GM12878 (cell line): ENCODE measurements at regions not wholly inside any gene's neighbourhood (a gene's known extent, or its start where the extent isn't known, plus 50 kb on each side); places are given as distances from the start of the nearest gene placed in this dataset.

Experiments used
- CEBPB ChIP-seq, 2 experiments: fragments of 150-350 bp in 1 of 2; IDR thresholded peaks; 2 replicates each; pipeline ENCODE4 v1.6.1; 2012 to 2014; ENCODE audit warnings: low read depth in 2 of 2, low read length in 2 of 2, borderline replicate concordance in 1 of 2, inconsistent platforms in 1 of 2
- CHD4 ChIP-seq: fragments of 200-600 bp; sonication (generic); IDR thresholded peaks from 2 replicates; pipeline ENCODE4 v1.6.1; 2016; ENCODE audit warnings: mild to moderate bottlenecking
- CREB1 ChIP-seq: IDR thresholded peaks from 2 replicates; pipeline ENCODE4 v1.6.1; 2012; ENCODE audit warnings: low read depth, mild to moderate bottlenecking, inconsistent platforms
- CREM ChIP-seq: IDR thresholded peaks from 2 replicates; pipeline ENCODE4 v1.6.1; 2014; ENCODE audit warnings: antibody characterized with exemption, low read depth
- ELK1 ChIP-seq: IDR thresholded peaks from 2 replicates; pipeline ENCODE4 v1.6.1; 2012; ENCODE audit warnings: low read depth, low read length, improper control_type of control experiment
- EP300 ChIP-seq, 2 experiments: fragments of 150-350 bp in 1 of 2; IDR thresholded peaks; 2 replicates each; pipeline ENCODE4 v1.6.1; 2011 to 2012; ENCODE audit warnings: low read depth in 2 of 2, low read length in 2 of 2, borderline replicate concordance in 1 of 2, improper control_type of control experiment in 1 of 2, inconsistent platforms in 1 of 2; ENCODE audit not compliant: control insufficient read depth in 1 of 2
- ETV6 ChIP-seq, 2 experiments: fragments of 450-650 bp in 1 of 2; IDR thresholded peaks in 1 of 2; conservative IDR thresholded peaks in 1 of 2; 2 replicates each; pipeline ENCODE4 v1.6.1; 2014; ENCODE audit warnings: antibody characterized with exemption in 1 of 2, borderline replicate concordance in 1 of 2, low read depth in 1 of 2, mild to moderate bottlenecking in 1 of 2, moderate library complexity in 1 of 2
- HCFC1 ChIP-seq: fragments of 150-350 bp; IDR thresholded peaks from 2 replicates; pipeline ENCODE4 v1.6.1; 2014; ENCODE audit warnings: low read length
- HDGF ChIP-seq: fragments of 450-650 bp; IDR thresholded peaks from 2 replicates; pipeline ENCODE4 v1.6.1; 2016; ENCODE audit warnings: antibody characterized with exemption
- HSF1 ChIP-seq: fragments of 150-350 bp; IDR thresholded peaks from 2 replicates; pipeline ENCODE4 v1.6.1; 2014; ENCODE audit warnings: mild to moderate bottlenecking, low read depth, low read length
- IKZF2 ChIP-seq, 2 experiments: fragments of 450-650 bp; IDR thresholded peaks; 2 replicates each; pipeline ENCODE4 v1.6.1; 2017; ENCODE audit warnings: mild to moderate bottlenecking in 2 of 2, moderate library complexity in 2 of 2
- IRF4 ChIP-seq: IDR thresholded peaks from 2 replicates; pipeline ENCODE4 v1.6.1; 2011; ENCODE audit warnings: low read depth, low read length
- IRF5 ChIP-seq: fragments of 450-650 bp; IDR thresholded peaks from 2 replicates; pipeline ENCODE4 v1.6.1; 2017; ENCODE audit warnings: borderline replicate concordance
- JUNB ChIP-seq: IDR thresholded peaks from 2 replicates; pipeline ENCODE4 v1.6.1; 2016; ENCODE audit warnings: antibody characterized with exemption, mild to moderate bottlenecking
- LARP7 ChIP-seq: fragments of 450-650 bp; IDR thresholded peaks from 2 replicates; pipeline ENCODE4 v1.6.1; 2017; ENCODE audit warnings: mild to moderate bottlenecking
- MYB ChIP-seq: fragments of 150-350 bp; IDR thresholded peaks from 2 replicates; pipeline ENCODE4 v1.6.1; 2014; ENCODE audit warnings: mild to moderate bottlenecking, low read depth, low read length, borderline replicate concordance
- NFIC ChIP-seq: IDR thresholded peaks from 2 replicates; pipeline ENCODE4 v1.6.1; 2012; ENCODE audit warnings: low read depth, mild to moderate bottlenecking, inconsistent platforms, low read length, moderate library complexity
- POLR2AphosphoS2 ChIP-seq: IDR thresholded peaks from 2 replicates; pipeline ENCODE4 v1.6.1; 2011; ENCODE audit warnings: low read depth, mild to moderate bottlenecking, low read length, improper control_type of control experiment, moderate library complexity
- POU2F2 ChIP-seq: IDR thresholded peaks from 3 replicates; pipeline ENCODE4 v1.6.1; 2011; ENCODE audit warnings: low read depth, mild to moderate bottlenecking, low read length, borderline replicate concordance
- RAD51 ChIP-seq: fragments of 450-650 bp; IDR thresholded peaks from 2 replicates; pipeline ENCODE4 v1.6.1; 2016; ENCODE audit warnings: moderate library complexity, mild to moderate bottlenecking, inconsistent platforms
- RB1 ChIP-seq: fragments of 450-650 bp; formaldehyde crosslinking; IDR thresholded peaks from 2 replicates; pipeline ENCODE4 v1.6.1; 2017; ENCODE audit warnings: mild to moderate bottlenecking, borderline replicate concordance
- RUNX3 ChIP-seq: IDR thresholded peaks from 2 replicates; pipeline ENCODE4 v1.6.1; 2012; ENCODE audit warnings: low read length, inconsistent platforms
- SPI1 ChIP-seq: IDR thresholded peaks from 2 replicates; pipeline ENCODE4 v1.6.1; 2011; ENCODE audit warnings: low read depth, mild to moderate bottlenecking, low read length, moderate library complexity, borderline replicate concordance; ENCODE audit not compliant: insufficient read depth
- SUPT20H ChIP-seq: IDR thresholded peaks from 2 replicates; pipeline ENCODE4 v1.6.1; 2011; ENCODE audit warnings: low read depth, mild to moderate bottlenecking, low read length, moderate library complexity, borderline replicate concordance; ENCODE audit not compliant: control insufficient read depth
- TARDBP ChIP-seq: IDR thresholded peaks from 2 replicates; pipeline ENCODE4 v1.6.1; 2016; ENCODE audit warnings: borderline replicate concordance
- TF ChIP-seq, protein P1 (sequence below): fragments of 450-650 bp; IDR thresholded peaks from 2 replicates; pipeline ENCODE4 v1.6.1; 2016; ENCODE audit warnings: mild to moderate bottlenecking
- TF ChIP-seq, protein P2 (sequence below): IDR thresholded peaks from 2 replicates; pipeline ENCODE4 v1.6.1; 2011; ENCODE audit warnings: mild to moderate bottlenecking, low read depth, low read length, moderate library complexity; ENCODE audit not compliant: insufficient replicate concordance

GRCh38 chr7:17492437-17492836 lies 194.0 kb downstream of the AHR start (continued):
- TF ChIP-seq SPI1 (no peak), IKZF2 (IDR thresholded peaks at IDR 0.05) (peak; percentile 74 to 81; a peak in 2 of 4 replicates), MYB (no peak), POU2F2 (no peak), TARDBP (no peak), EP300 (IDR thresholded peaks at IDR 0.05; ENCODE audit: borderline replicate concordance in 1 of 2, control insufficient read depth in 1 of 2, low read depth in 2 of 2, low read length in 2 of 2) (peak; percentile 77 to 95), ETV6 (conservative IDR thresholded peaks at IDR 0.05 in 1 of 2, IDR thresholded peaks at IDR 0.05 in 1 of 2; ENCODE audit: borderline replicate concordance in 1 of 2, low read depth in 1 of 2) (0 out of 4 replicates have a peak, but pooled peaks of 1 of the 2 experiments have one; percentile 17), ELK1 (no peak), IRF5 (no peak), HSF1 (no peak), RUNX3 (peak; percentile 75), CREB1 (no peak), CEBPB (IDR thresholded peaks at IDR 0.05; ENCODE audit: borderline replicate concordance in 1 of 2, low read depth in 2 of 2, low read length in 2 of 2) (no peak), JUNB (0 out of 2 replicates have a peak, but pooled peaks have one; percentile 17), CHD4 (no peak), HCFC1 (no peak), RAD51 (no peak), NFIC (peak; percentile 62; the same call in 1 of the 2 replicates), SUPT20H (no peak), HDGF (no peak), CREM (peak; percentile 37; the same call in 1 of the 2 replicates), RB1 (no peak), IRF4 (no peak), POLR2AphosphoS2 (no peak), LARP7 (no peak)
- TF ChIP-seq, protein P1, sequence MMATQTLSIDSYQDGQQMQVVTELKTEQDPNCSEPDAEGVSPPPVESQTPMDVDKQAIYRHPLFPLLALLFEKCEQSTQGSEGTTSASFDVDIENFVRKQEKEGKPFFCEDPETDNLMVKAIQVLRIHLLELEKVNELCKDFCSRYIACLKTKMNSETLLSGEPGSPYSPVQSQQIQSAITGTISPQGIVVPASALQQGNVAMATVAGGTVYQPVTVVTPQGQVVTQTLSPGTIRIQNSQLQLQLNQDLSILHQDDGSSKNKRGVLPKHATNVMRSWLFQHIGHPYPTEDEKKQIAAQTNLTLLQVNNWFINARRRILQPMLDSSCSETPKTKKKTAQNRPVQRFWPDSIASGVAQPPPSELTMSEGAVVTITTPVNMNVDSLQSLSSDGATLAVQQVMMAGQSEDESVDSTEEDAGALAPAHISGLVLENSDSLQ: 0 out of 2 replicates have a peak, but pooled peaks have one; percentile 9
- TF ChIP-seq, protein P2, sequence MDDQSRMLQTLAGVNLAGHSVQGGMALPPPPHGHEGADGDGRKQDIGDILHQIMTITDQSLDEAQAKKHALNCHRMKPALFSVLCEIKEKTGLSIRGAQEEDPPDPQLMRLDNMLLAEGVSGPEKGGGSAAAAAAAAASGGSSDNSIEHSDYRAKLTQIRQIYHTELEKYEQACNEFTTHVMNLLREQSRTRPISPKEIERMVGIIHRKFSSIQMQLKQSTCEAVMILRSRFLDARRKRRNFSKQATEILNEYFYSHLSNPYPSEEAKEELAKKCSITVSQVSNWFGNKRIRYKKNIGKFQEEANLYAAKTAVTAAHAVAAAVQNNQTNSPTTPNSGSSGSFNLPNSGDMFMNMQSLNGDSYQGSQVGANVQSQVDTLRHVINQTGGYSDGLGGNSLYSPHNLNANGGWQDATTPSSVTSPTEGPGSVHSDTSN: peak; percentile 41
